Nephron (organoid): ENCODE measurements at regions not wholly inside any gene's neighbourhood (a gene's known extent, or its start where the extent isn't known, plus 50 kb on each side); places are given as distances from the start of the nearest gene placed in this dataset.

ENCODE experiments used
- H3K27ac Mint-ChIP-seq, 3 experiments: 2 replicates each; pipeline ENCODE4 v1.8.0; 2020; ENCODE audit warnings: mixed read lengths in 3 of 3, mild to moderate bottlenecking in 2 of 3, moderate library complexity in 1 of 3
- H3K27me3 Mint-ChIP-seq: 2 replicates; pipeline ENCODE4 v1.8.0; 2021; ENCODE audit warnings: low read depth, mild to moderate bottlenecking, moderate library complexity, mixed read lengths
- H3K36me3 Mint-ChIP-seq: 2 replicates; pipeline ENCODE4 v1.8.0; 2020; ENCODE audit warnings: low read depth, mixed read lengths
- H3K4me1 Mint-ChIP-seq: 2 replicates; pipeline ENCODE4 v1.8.0; 2020; ENCODE audit warnings: mixed read lengths
- H3K4me3 Mint-ChIP-seq, 3 experiments: 2 replicates each; pipeline ENCODE4 v1.8.0; 2020; ENCODE audit warnings: mild to moderate bottlenecking in 3 of 3, mixed read lengths in 3 of 3, moderate library complexity in 2 of 3
- H3K9me3 Mint-ChIP-seq: 2 replicates; pipeline ENCODE4 v1.8.0; 2020; ENCODE audit warnings: mixed read lengths
- CTCF ChIP-seq, 3 experiments: fragments of 200-600 bp; sonication (generic); IDR thresholded peaks; one replicate each; pipeline ENCODE4 v1.5.0; 2021; ENCODE audit warnings: antibody characterized with exemption in 3 of 3; ENCODE audit not compliant: unreplicated experiment in 3 of 3

GRCh38 chr4:11774346-11774745, 345.7 kb upstream of the HS3ST1 start:
- Mint-ChIP-seq H3K4me3 (no peak overlapping the region), H3K4me1 (peaks cover 12% of the 10 kb centered on the region), H3K27me3 (no peaks in the 10 kb centered on the region), H3K27ac (no peak overlapping the region), H3K36me3 (no peaks in the 10 kb centered on the region), H3K9me3 (no peaks in the 10 kb centered on the region)
- TF ChIP-seq CTCF (IDR thresholded peaks at IDR 0.05; ENCODE audit: unreplicated experiment in 3 of 3) = no peak

DNA sequence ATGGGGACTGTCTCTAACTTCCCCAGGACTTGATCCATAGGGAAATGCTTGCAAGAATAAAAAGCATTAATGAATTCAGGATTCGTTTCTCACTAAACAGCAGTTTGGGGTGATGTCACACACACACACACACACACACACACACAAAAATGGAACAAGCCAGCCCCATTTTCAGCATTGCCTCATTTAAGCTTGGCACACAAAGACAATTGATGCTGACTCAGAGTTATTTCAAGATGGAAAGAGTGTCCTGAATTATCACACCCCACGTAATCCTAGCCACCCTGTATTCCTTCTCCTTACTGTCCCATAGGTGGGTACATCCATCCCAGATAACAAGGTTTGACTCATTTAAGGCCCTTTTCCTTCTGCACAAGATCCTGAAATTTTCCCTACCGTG, 345.1 kb upstream of the HS3ST1 start:
- H3K9me3 Mint-ChIP-seq = no peaks in the 10 kb centered on the region
- no peak for TF ChIP-seq CTCF (IDR thresholded peaks at IDR 0.05; ENCODE audit: unreplicated experiment in 3 of 3)
- no peaks in the 10 kb centered on the region for H3K36me3 Mint-ChIP-seq
- H3K4me1 Mint-ChIP-seq = peaks cover 15% of the 10 kb centered on the region
- H3K27ac Mint-ChIP-seq = no peak overlapping the region
- H3K4me3 Mint-ChIP-seq = no peak overlapping the region
- H3K27me3 Mint-ChIP-seq = no peaks in the 10 kb centered on the region

GRCh38 chr4:11769434-11769833, 340.7 kb upstream of the HS3ST1 start:
- Mint-ChIP-seq H3K4me1 (peaks cover 15% of the 10 kb centered on the region), H3K4me3 (peak overlapping the region in 1 of 3 experiments; percentile 3), H3K9me3 (no peaks in the 10 kb centered on the region), H3K36me3 (no peaks in the 10 kb centered on the region), H3K27me3 (no peaks in the 10 kb centered on the region), H3K27ac (peak overlapping the region; percentile 33 to 69 (median 63))
- no peak for TF ChIP-seq CTCF (IDR thresholded peaks at IDR 0.05; ENCODE audit: unreplicated experiment in 3 of 3)

GRCh38 chr4:11768251-11768972, 339.7 kb upstream of the HS3ST1 start:
- no peaks in the 10 kb centered on the region for H3K27me3 Mint-ChIP-seq
- no peak overlapping the region for H3K27ac Mint-ChIP-seq
- no peak overlapping the region for H3K4me3 Mint-ChIP-seq
- H3K4me1 Mint-ChIP-seq = peaks cover 15% of the 10 kb centered on the region
- H3K9me3 Mint-ChIP-seq = no peaks in the 10 kb centered on the region
- TF ChIP-seq CTCF (IDR thresholded peaks at IDR 0.05; ENCODE audit: unreplicated experiment in 3 of 3) = no peak
- no peaks in the 10 kb centered on the region for H3K36me3 Mint-ChIP-seq

DNA sequence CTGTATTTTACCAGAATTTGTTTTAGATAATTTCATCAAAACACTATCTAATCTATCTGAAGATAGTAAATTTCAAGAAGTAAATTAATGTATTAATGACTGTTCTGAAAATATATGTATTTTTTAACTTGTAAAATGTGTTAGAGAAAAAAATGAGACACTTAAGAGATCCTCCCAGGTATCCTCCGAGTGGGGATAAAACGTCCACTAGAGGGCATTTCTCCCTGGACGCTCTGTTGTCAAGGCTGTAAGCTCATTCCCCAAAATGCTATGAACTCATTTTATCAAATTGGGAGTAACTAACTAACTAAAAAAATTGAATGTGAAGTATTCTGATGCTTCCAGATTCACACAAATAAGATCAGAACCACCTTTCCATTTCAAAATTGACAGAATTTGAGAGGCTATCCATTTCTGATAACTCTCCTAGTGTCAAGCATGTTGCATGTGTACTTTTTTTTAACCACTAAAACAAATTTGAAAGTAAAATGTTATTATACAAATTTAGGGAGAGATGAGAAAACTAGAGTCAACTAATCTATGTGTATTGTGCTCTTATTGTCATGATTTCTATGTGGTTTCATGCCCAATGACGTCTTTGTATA, 337.3 kb upstream of the HS3ST1 start:
- Mint-ChIP-seq H3K4me3 (no peak overlapping the region), H3K27ac (no peak overlapping the region), H3K9me3 (no peaks in the 10 kb centered on the region), H3K27me3 (no peaks in the 10 kb centered on the region), H3K4me1 (peaks cover 15% of the 10 kb centered on the region), H3K36me3 (no peaks in the 10 kb centered on the region)
- TF ChIP-seq CTCF (IDR thresholded peaks at IDR 0.05; ENCODE audit: unreplicated experiment in 3 of 3) = peak; percentile 65 to 79 (median 73)
